Mesenchymal stem cell (in vitro differentiated cells and primary cell): ENCODE measurements at regions not wholly inside any gene's neighbourhood (a gene's known extent, or its start where the extent isn't known, plus 50 kb on each side); places are given as distances from the start of the nearest gene placed in this dataset.

Experiments used
- DNase-seq: peaks from one replicate; pipeline ENCODE4 v3.0.0-alpha.2; 2013
- H2AFZ ChIP-seq: one replicate; pipeline ENCODE4 v1.6.1; 2013; ENCODE audit warnings: low read depth, mild to moderate bottlenecking, control low read depth, inconsistent platforms, low read length, moderate library complexity
- H2AK5ac ChIP-seq: 2 replicates; pipeline ENCODE4 v1.6.1; 2013; ENCODE audit warnings: low read length, moderate library complexity, mild to moderate bottlenecking, inconsistent platforms; ENCODE audit not compliant: severe bottlenecking
- H2BK120ac ChIP-seq: one replicate; pipeline ENCODE4 v1.6.1; 2013; ENCODE audit warnings: low read depth, mild to moderate bottlenecking, inconsistent platforms, low read length, moderate library complexity
- H2BK12ac ChIP-seq, 2 experiments: one replicate each; pipeline ENCODE4 v1.6.1; 2013; ENCODE audit warnings: inconsistent platforms in 2 of 2, low read length in 2 of 2, mild to moderate bottlenecking in 2 of 2, moderate library complexity in 2 of 2, control low read depth in 1 of 2
- H2BK15ac ChIP-seq: one replicate; pipeline ENCODE4 v1.6.1; 2013; ENCODE audit warnings: mild to moderate bottlenecking, low read depth, inconsistent platforms; ENCODE audit not compliant: poor library complexity, severe bottlenecking
- H2BK5ac ChIP-seq: 2 replicates; pipeline ENCODE4 v1.6.1; 2013; ENCODE audit warnings: low read depth, mild to moderate bottlenecking, low read length, control low read depth, inconsistent platforms; ENCODE audit not compliant: poor library complexity, severe bottlenecking
- H3K14ac ChIP-seq, 2 experiments: one replicate each; pipeline ENCODE4 v1.6.1; 2013; ENCODE audit warnings: inconsistent platforms in 2 of 2, low read length in 2 of 2, control low read depth in 1 of 2, mild to moderate bottlenecking in 1 of 2, moderate library complexity in 1 of 2
- H3K18ac ChIP-seq, 2 experiments: one replicate each; pipeline ENCODE4 v1.6.1; 2013; ENCODE audit warnings: inconsistent platforms in 2 of 2, low read length in 2 of 2, control low read depth in 1 of 2, low read depth in 1 of 2, mild to moderate bottlenecking in 1 of 2
- H3K23ac ChIP-seq, 2 experiments: one replicate each; pipeline ENCODE4 v1.6.1; 2013; ENCODE audit warnings: inconsistent platforms in 2 of 2, low read length in 2 of 2, mild to moderate bottlenecking in 2 of 2, moderate library complexity in 2 of 2, control low read depth in 1 of 2
- H3K27ac ChIP-seq: 2 replicates; pipeline ENCODE4 v1.5.1; 2013; ENCODE audit warnings: mild to moderate bottlenecking, moderate library complexity, low read length, control low read depth, inconsistent platforms; ENCODE audit not compliant: poor library complexity, severe bottlenecking
- H3K27me3 ChIP-seq, 2 experiments: 2 replicates each; pipeline versions ENCODE4 v1.6.1 to v1.7.0; 2013; ENCODE audit warnings: low read length in 2 of 2, mild to moderate bottlenecking in 2 of 2, moderate library complexity in 2 of 2, control low read depth in 1 of 2, inconsistent platforms in 1 of 2; ENCODE audit not compliant: control insufficient read depth in 1 of 2, insufficient read depth in 1 of 2
- H3K36me3 ChIP-seq, 2 experiments: 2 replicates each; pipeline versions ENCODE4 v1.6.1 to v1.7.0; 2013; ENCODE audit warnings: low read length in 2 of 2, control low read depth in 1 of 2, inconsistent platforms in 1 of 2, low read depth in 1 of 2, mild to moderate bottlenecking in 1 of 2; ENCODE audit not compliant: insufficient read depth in 2 of 2, control insufficient read depth in 1 of 2
- H3K4ac ChIP-seq, 2 experiments: one replicate each; pipeline ENCODE4 v1.6.1; 2013; ENCODE audit warnings: inconsistent platforms in 2 of 2, low read length in 2 of 2, mild to moderate bottlenecking in 2 of 2, moderate library complexity in 2 of 2, control low read depth in 1 of 2, low read depth in 1 of 2
- H3K4me1 ChIP-seq: 2 replicates; pipeline ENCODE4 v1.6.1; 2013; ENCODE audit warnings: low read depth, low read length, control low read depth; ENCODE audit not compliant: control insufficient read depth, insufficient read depth
- H3K4me2 ChIP-seq: 2 replicates; pipeline ENCODE4 v1.6.1; 2013; ENCODE audit warnings: low read length, mild to moderate bottlenecking, inconsistent platforms; ENCODE audit not compliant: poor library complexity, severe bottlenecking
- H3K4me3 ChIP-seq, 2 experiments: 2 replicates each; pipeline versions ENCODE4 v1.5.1 to v1.7.0; 2013; ENCODE audit warnings: low read length in 2 of 2, mild to moderate bottlenecking in 2 of 2, control low read depth in 1 of 2, low read depth in 1 of 2; ENCODE audit not compliant: insufficient read depth in 1 of 2
- H3K79me1 ChIP-seq: replicated peaks from 2 replicates; pipeline ENCODE4 v1.6.1; 2013; ENCODE audit warnings: mild to moderate bottlenecking, control low read depth, low read length, inconsistent platforms; ENCODE audit not compliant: poor library complexity, severe bottlenecking
- H3K9ac ChIP-seq: 2 replicates; pipeline ENCODE4 v1.7.0; 2013; ENCODE audit warnings: mild to moderate bottlenecking, low read length, moderate library complexity
- H3K9me3 ChIP-seq: 2 replicates; pipeline ENCODE4 v1.7.0; 2013; ENCODE audit warnings: mild to moderate bottlenecking, low read length; ENCODE audit not compliant: control insufficient read depth
- H4K8ac ChIP-seq: one replicate; pipeline ENCODE4 v1.6.1; 2013; ENCODE audit warnings: inconsistent platforms, mild to moderate bottlenecking, low read length, moderate library complexity
- H4K91ac ChIP-seq: one replicate; pipeline ENCODE4 v1.6.1; 2013; ENCODE audit warnings: mild to moderate bottlenecking, low read length, inconsistent platforms
- WGBS: methylation state at CpG from one replicate; pipeline ENCODE4 v1.1.7; 2013; ENCODE audit warnings: mixed read lengths; 5-methylcytosine and 5-hydroxymethylcytosine counted together

DNA sequence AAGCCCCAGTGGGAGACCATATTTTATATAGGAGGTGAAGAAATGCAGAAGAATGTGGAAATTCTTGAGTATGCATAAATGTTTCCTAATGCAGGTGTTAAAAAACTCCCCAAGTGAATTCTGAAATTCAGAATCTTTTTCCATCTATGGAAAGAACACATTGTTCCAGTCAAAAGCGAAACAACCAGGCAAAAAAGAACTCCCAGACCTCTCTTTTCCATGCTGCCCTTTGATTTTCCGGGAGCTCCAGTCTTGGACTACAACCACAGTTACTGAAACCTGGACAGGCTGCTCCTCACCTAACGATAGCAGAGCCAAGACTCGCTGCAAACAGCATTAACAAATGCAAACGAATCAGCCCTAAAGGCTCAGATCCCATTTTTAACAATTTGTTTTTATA is 108.7 kb upstream of the CNKSR3 start:
- Histone ChIP-seq H2BK5ac (no peak overlapping the region), H3K4me2 (no peak overlapping the region), H3K36me3 (no peaks in the 10 kb centered on the region), H3K23ac (no peak overlapping the region), H3K14ac (no peak overlapping the region), H3K18ac (no peak overlapping the region), H3K9ac (no peak overlapping the region), H4K8ac (no peak overlapping the region), H3K79me1 (no peaks in the 10 kb centered on the region), H2BK120ac (no peak overlapping the region), H2BK12ac (no peak overlapping the region), H2BK15ac (no peak overlapping the region), H3K4me3 (no peak overlapping the region), H3K4me1 (peaks cover 3% of the 10 kb centered on the region), H2AK5ac (no peak overlapping the region), H3K27ac (no peak overlapping the region), H2AFZ (no peak overlapping the region), H3K4ac (no peak overlapping the region), H4K91ac (no peak overlapping the region), H3K27me3 (no peaks in the 10 kb centered on the region), H3K9me3 (no peaks in the 10 kb centered on the region)
- WGBS, result 94% methylated on average over 5 of the region's 5 CpGs
- DNase-seq, result no peak

DNA sequence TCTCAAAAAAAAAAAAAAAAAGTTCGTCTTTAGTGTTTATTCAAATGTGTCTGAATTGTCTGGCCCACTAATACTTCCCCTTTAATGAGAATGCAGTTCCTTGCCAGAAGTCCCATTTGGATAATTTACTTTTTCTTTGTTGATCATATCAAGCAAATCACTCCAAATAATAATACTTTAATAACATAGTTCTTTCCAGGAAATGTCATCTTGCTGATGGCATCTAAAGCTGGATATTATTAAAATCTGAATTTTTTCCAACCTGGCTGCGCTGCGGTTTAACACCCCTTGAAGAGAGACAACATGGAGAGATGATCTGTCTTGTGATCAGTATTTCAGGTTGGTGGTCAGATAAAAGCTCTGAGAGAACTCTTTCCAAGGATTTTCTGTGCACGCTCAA is 111.2 kb upstream of the CNKSR3 start:
- Histone ChIP-seq H2BK15ac (no peak overlapping the region), H2AK5ac (no peak overlapping the region), H3K4ac (no peak overlapping the region), H3K9me3 (no peaks in the 10 kb centered on the region), H3K18ac (no peak overlapping the region), H2BK120ac (no peak overlapping the region), H3K4me3 (no peak overlapping the region), H2BK5ac (no peak overlapping the region), H3K27ac (no peak overlapping the region), H3K9ac (no peak overlapping the region), H3K79me1 (no peaks in the 10 kb centered on the region), H3K27me3 (no peaks in the 10 kb centered on the region), H2AFZ (no peak overlapping the region), H3K23ac (no peak overlapping the region), H4K8ac (no peak overlapping the region), H3K4me2 (no peak overlapping the region), H3K36me3 (no peaks in the 10 kb centered on the region), H3K4me1 (no peaks in the 10 kb centered on the region), H4K91ac (no peak overlapping the region), H3K14ac (no peak overlapping the region), H2BK12ac (no peak overlapping the region)
- WGBS, result 98% methylated on average over 2 of the region's 4 CpGs
- DNase-seq, result no peak

DNA sequence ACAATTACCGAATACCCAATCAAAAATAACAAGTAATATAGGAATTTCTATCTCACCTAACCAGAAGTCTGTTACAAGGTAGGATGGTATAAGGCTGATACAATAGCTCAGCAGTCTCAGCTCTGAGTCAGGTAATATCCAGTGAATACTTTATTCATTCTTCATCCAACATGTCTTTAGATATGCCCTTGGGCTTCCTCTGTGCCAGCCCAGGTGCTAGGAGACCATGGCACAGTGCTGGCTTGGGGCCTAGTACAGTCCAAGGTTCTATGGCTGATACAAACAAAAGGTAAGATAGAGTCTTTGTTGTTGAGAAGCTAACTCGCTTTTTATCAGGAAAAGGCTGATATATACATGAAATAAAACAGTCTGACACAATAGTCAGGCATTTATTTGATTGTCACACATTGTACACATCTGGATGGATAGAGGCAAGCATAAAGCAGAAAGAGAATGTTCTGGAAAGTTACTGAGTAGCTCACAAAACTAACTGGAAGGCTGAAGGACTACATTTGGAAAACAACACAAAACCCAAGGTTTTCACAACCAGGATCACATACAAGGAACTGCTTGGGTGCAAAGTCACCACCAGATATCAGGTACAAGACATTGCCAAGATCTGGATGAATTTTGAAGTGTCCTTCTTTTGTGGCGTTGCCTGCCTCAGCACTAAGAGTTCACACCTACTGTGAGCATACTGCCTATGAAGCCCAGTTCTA is 110.4 kb upstream of the SCAF8 start:
- DNase-seq, result no peak
- no peak overlapping the region for H3K18ac ChIP-seq
- no peaks in the 10 kb centered on the region for H3K36me3 ChIP-seq
- no peak overlapping the region for H2BK15ac ChIP-seq
- no peak overlapping the region for H3K9ac ChIP-seq
- H2BK12ac ChIP-seq, result no peak overlapping the region
- H3K4ac ChIP-seq, result no peak overlapping the region
- no peaks in the 10 kb centered on the region for H3K4me1 ChIP-seq
- H2AK5ac ChIP-seq, result no peak overlapping the region
- WGBS, result 100% methylated on average over 1 of the region's 3 CpGs
- no peak overlapping the region for H3K14ac ChIP-seq
- no peak overlapping the region for H3K4me2 ChIP-seq
- H4K8ac ChIP-seq, result no peak overlapping the region
- H2BK5ac ChIP-seq, result no peak overlapping the region
- H3K27ac ChIP-seq, result no peak overlapping the region
- H3K9me3 ChIP-seq, result no peaks in the 10 kb centered on the region
- no peak overlapping the region for H3K23ac ChIP-seq
- H4K91ac ChIP-seq, result no peak overlapping the region
- H3K79me1 ChIP-seq, result no peaks in the 10 kb centered on the region
- H2BK120ac ChIP-seq, result no peak overlapping the region
- H3K4me3 ChIP-seq, result no peak overlapping the region
- H2AFZ ChIP-seq, result no peak overlapping the region
- no peaks in the 10 kb centered on the region for H3K27me3 ChIP-seq

- DNase-seq, result no peak
- no peak overlapping the region for H3K23ac ChIP-seq
Measured at GRCh38 chr6:154623391-154623790, 109.8 kb upstream of the SCAF8 start.

More at GRCh38 chr6:154623391-154623790, 109.8 kb upstream of the SCAF8 start:
- H3K9me3 ChIP-seq, result no peaks in the 10 kb centered on the region
- no peak overlapping the region for H3K9ac ChIP-seq
- H2AK5ac ChIP-seq, result no peak overlapping the region
- H2BK5ac ChIP-seq, result no peak overlapping the region
- no peak overlapping the region for H2AFZ ChIP-seq
- 96% methylated on average over 4 of the region's 6 CpGs for WGBS
- H4K8ac ChIP-seq, result no peak overlapping the region
- no peaks in the 10 kb centered on the region for H3K79me1 ChIP-seq
- H3K4me2 ChIP-seq, result no peak overlapping the region
- no peaks in the 10 kb centered on the region for H3K36me3 ChIP-seq
- H4K91ac ChIP-seq, result no peak overlapping the region
- no peak overlapping the region for H3K4ac ChIP-seq
- H2BK120ac ChIP-seq, result no peak overlapping the region
- no peak overlapping the region for H2BK12ac ChIP-seq
- H3K27me3 ChIP-seq, result no peaks in the 10 kb centered on the region
- H3K4me1 ChIP-seq, result no peaks in the 10 kb centered on the region
- no peak overlapping the region for H3K18ac ChIP-seq
- no peak overlapping the region for H3K4me3 ChIP-seq
- H3K27ac ChIP-seq, result no peak overlapping the region
- H2BK15ac ChIP-seq, result no peak overlapping the region
- no peak overlapping the region for H3K14ac ChIP-seq
